SK-N-SH (cell line): ENCODE measurements at regions not wholly inside any gene's neighbourhood (a gene's known extent, or its start where the extent isn't known, plus 50 kb on each side); places are given as distances from the start of the nearest gene placed in this dataset.

ENCODE experiments used
- CTCF ChIA-PET: fragments of 300-600, 350-600 bp; formaldehyde crosslinking; extraction: SDS; loops from one replicate; lab custom pipeline; 2021; lab: Yijun Ruan, JAX
- POLR2A ChIA-PET: fragments of 350-600 bp; sonication (Branson Sonifier 250); formaldehyde crosslinking; extraction: SDS; loops from one replicate; lab custom pipeline; 2020; ENCODE audit warnings: antibody characterized with exemption, inconsistent platforms; lab: Yijun Ruan, JAX
- DNase-seq: peaks from one replicate; pipeline ENCODE4 v3.0.0; 2012
- H2AFZ ChIP-seq: fragments of 200-600 bp; sonication (generic); 2 replicates; pipeline ENCODE4 v1.8.1; 2016; ENCODE audit warnings: antibody characterized with exemption, mild to moderate bottlenecking, low read depth
- H3F3A ChIP-seq: fragments of 200-600 bp; sonication (generic); replicated peaks from 2 replicates; pipeline ENCODE3; 2016; ENCODE audit warnings: antibody characterized with exemption, mild to moderate bottlenecking; ENCODE audit not compliant: insufficient read depth
- H3K27ac ChIP-seq, 2 experiments: fragments of 200-500 bp in 1 of 2; fragments of 200-600 bp in 1 of 2; sonication (Bioruptor generic) in 1 of 2; sonication (generic), shearing (Covaris generic) in 1 of 2; 2 replicates each; pipeline versions ENCODE4 v1.5.1 to v1.6.1; 2014 to 2016; ENCODE audit warnings: low read depth in 2 of 2, inconsistent platforms in 1 of 2, low read length in 1 of 2, mild to moderate bottlenecking in 1 of 2, mixed read lengths in 1 of 2
- H3K27me3 ChIP-seq: fragments of 200-600 bp; sonication (generic), shearing (Covaris generic); 2 replicates; pipeline ENCODE4 v1.6.1; 2016; ENCODE audit warnings: mixed run types; ENCODE audit not compliant: insufficient read depth
- H3K36me3 ChIP-seq, 2 experiments: fragments of 200-500 bp in 1 of 2; fragments of 200-600 bp in 1 of 2; sonication (Bioruptor generic) in 1 of 2; sonication (generic) in 1 of 2; replicated peaks in 1 of 2; 2 replicates each; pipeline versions ENCODE3 to v1.5.1; 2014 to 2016; ENCODE audit warnings: low read length in 1 of 2, mild to moderate bottlenecking in 1 of 2; ENCODE audit not compliant: insufficient read depth in 2 of 2, control insufficient read depth in 1 of 2
- H3K4me1 ChIP-seq, 2 experiments: fragments of 200-500 bp in 1 of 2; fragments of 200-600 bp in 1 of 2; sonication (Bioruptor generic) in 1 of 2; sonication (generic), shearing (Covaris generic) in 1 of 2; 2 replicates each; pipeline versions ENCODE4 v1.5.1 to v1.6.1; 2014 to 2016; ENCODE audit warnings: low read depth in 1 of 2, low read length in 1 of 2, mixed run types in 1 of 2; ENCODE audit not compliant: insufficient read depth in 2 of 2, control insufficient read depth in 1 of 2
- H3K4me2 ChIP-seq: fragments of 200-600 bp; sonication (generic), shearing (Covaris generic); 2 replicates; pipeline ENCODE4 v1.6.1; 2017; ENCODE audit warnings: mixed run types
- H3K4me3 ChIP-seq, 2 experiments: fragments of 200-500 bp in 1 of 2; fragments of 200-600 bp in 1 of 2; sonication (Bioruptor generic) in 1 of 2; sonication (generic), shearing (Covaris generic) in 1 of 2; 2 replicates each; pipeline versions ENCODE4 v1.5.1 to v1.8.1; 2014 to 2016; ENCODE audit warnings: low read depth in 2 of 2, inconsistent platforms in 1 of 2, low read length in 1 of 2, mild to moderate bottlenecking in 1 of 2, mixed read lengths in 1 of 2, moderate library complexity in 1 of 2
- H3K79me2 ChIP-seq: fragments of 200-600 bp; sonication (generic); 2 replicates; pipeline ENCODE4 v1.8.1; 2017; ENCODE audit warnings: mild to moderate bottlenecking; ENCODE audit not compliant: insufficient read depth
- H3K9ac ChIP-seq: fragments of 200-600 bp; sonication (generic); 2 replicates; pipeline ENCODE4 v1.6.1; 2017; ENCODE audit warnings: mixed run types
- H3K9me2 ChIP-seq: fragments of 200-600 bp; sonication (generic); 2 replicates; pipeline ENCODE4 v1.6.1; 2017; ENCODE audit warnings: mixed run types
- H3K9me3 ChIP-seq: fragments of 200-600 bp; sonication (generic); 2 replicates; pipeline ENCODE4 v1.6.1; 2017; ENCODE audit warnings: mixed run types, mild to moderate bottlenecking, moderate library complexity
- H4K20me1 ChIP-seq: fragments of 200-600 bp; sonication (generic); 2 replicates; pipeline ENCODE4 v1.6.1; 2017; ENCODE audit warnings: mild to moderate bottlenecking, mixed run types; ENCODE audit not compliant: insufficient read depth
- MEF2A ChIP-seq: IDR thresholded peaks from 2 replicates; pipeline ENCODE4 v1.4.0; 2012; ENCODE audit warnings: low read depth, borderline replicate concordance
- NRF1 ChIP-seq: IDR thresholded peaks from 2 replicates; pipeline ENCODE4 v1.6.1; 2012; ENCODE audit warnings: low read depth, mild to moderate bottlenecking, low read length
- PBX3 ChIP-seq: IDR thresholded peaks from 2 replicates; pipeline ENCODE4; 2012
- RCOR1 ChIP-seq: fragments of 150-350 bp; IDR thresholded peaks from 2 replicates; pipeline ENCODE4 v1.6.1; 2017; ENCODE audit warnings: antibody characterized with exemption, low read length
- RXRA ChIP-seq: IDR thresholded peaks from 2 replicates; pipeline ENCODE4 v1.4.0; 2012; ENCODE audit warnings: low read depth, mild to moderate bottlenecking, borderline replicate concordance
- whole genome bisulfite sequencing: methylation state at CpG from one replicate; pipeline ENCODE4 v1.1.6; 2017; ENCODE audit warnings: low lambda C conversion rate; 5-methylcytosine and 5-hydroxymethylcytosine counted together
- TF ChIP-seq, protein P1 (sequence below): IDR thresholded peaks from 2 replicates; pipeline ENCODE4 v1.4.0; 2012; ENCODE audit warnings: low read depth, borderline replicate concordance
- TF ChIP-seq, protein P2 (sequence below): IDR thresholded peaks from 2 replicates; pipeline ENCODE4 v1.4.0; 2012; ENCODE audit warnings: low read depth, borderline replicate concordance
- TF ChIP-seq, protein P3 (sequence below): IDR thresholded peaks from 2 replicates; pipeline ENCODE4 v1.6.1; 2012; ENCODE audit warnings: mild to moderate bottlenecking, low read depth, low read length, moderate library complexity

DNA sequence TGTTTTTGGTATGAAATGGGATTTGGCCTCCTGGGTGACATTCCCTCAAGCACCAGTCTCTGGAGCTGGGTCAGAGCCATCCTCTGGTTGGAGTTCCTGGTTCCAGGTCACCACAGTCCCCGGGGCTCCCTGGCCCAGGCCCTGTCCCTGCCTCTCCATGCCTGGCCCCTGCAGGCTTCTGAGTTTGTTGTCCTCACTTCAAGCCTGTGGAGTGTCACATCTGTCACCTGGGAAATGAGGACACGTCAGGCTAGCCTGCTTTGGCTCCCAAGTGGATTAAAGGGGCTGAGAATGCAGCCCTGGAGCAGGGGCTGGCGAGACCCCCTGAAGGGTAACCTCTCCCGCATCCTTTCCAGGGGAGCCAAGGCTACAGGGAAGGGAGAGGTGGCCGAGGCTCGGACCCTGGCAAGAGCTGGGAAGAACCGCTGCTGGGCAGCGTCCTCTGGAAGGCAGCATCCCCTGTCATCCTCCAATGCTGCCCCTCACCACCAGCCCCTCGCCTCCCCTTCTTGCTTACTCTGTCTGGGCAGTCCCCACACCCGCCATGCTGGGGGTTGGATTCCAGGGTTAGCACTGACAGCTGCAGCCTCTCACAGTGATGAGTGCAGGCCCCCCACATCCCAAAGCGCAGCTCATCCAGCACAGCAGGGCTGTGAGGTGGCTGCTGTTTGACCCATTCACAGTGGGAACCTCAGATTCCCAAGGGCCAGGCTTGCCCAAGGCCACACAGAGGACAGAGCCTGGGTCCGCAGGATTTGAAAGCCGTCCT lies 75.5 kb upstream of the IQSEC1 start:
- POLR2A ChIA-PET: no interaction called here

More for the DNA sequence above, 75.5 kb upstream of the IQSEC1 start:
- no peak overlapping the region for H2AFZ ChIP-seq
- no peak for DNase-seq
- no peaks in the 10 kb centered on the region for H3K9me3 ChIP-seq
- CTCF ChIA-PET: no interaction called here
- H3K4me2 ChIP-seq: no peak overlapping the region
- H3K9me2 ChIP-seq: no peaks in the 10 kb centered on the region
- no peaks in the 10 kb centered on the region for H3F3A ChIP-seq
- H3K4me1 ChIP-seq: peaks cover 0 to 4% of the 10 kb centered on the region in 2 experiments; a peak in 1 of 4 replicates
- TF ChIP-seq, protein P1, sequence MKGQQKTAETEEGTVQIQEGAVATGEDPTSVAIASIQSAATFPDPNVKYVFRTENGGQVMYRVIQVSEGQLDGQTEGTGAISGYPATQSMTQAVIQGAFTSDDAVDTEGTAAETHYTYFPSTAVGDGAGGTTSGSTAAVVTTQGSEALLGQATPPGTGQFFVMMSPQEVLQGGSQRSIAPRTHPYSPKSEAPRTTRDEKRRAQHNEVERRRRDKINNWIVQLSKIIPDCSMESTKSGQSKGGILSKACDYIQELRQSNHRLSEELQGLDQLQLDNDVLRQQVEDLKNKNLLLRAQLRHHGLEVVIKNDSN: no peak
- TF ChIP-seq MEF2A (no peak), NRF1 (no peak), RXRA (no peak), PBX3 (no peak), RCOR1 (no peak)
- TF ChIP-seq, protein P2, sequence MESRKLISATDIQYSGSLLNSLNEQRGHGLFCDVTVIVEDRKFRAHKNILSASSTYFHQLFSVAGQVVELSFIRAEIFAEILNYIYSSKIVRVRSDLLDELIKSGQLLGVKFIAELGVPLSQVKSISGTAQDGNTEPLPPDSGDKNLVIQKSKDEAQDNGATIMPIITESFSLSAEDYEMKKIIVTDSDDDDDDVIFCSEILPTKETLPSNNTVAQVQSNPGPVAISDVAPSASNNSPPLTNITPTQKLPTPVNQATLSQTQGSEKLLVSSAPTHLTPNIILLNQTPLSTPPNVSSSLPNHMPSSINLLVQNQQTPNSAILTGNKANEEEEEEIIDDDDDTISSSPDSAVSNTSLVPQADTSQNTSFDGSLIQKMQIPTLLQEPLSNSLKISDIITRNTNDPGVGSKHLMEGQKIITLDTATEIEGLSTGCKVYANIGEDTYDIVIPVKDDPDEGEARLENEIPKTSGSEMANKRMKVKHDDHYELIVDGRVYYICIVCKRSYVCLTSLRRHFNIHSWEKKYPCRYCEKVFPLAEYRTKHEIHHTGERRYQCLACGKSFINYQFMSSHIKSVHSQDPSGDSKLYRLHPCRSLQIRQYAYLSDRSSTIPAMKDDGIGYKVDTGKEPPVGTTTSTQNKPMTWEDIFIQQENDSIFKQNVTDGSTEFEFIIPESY: no peak
- TF ChIP-seq, protein P3, sequence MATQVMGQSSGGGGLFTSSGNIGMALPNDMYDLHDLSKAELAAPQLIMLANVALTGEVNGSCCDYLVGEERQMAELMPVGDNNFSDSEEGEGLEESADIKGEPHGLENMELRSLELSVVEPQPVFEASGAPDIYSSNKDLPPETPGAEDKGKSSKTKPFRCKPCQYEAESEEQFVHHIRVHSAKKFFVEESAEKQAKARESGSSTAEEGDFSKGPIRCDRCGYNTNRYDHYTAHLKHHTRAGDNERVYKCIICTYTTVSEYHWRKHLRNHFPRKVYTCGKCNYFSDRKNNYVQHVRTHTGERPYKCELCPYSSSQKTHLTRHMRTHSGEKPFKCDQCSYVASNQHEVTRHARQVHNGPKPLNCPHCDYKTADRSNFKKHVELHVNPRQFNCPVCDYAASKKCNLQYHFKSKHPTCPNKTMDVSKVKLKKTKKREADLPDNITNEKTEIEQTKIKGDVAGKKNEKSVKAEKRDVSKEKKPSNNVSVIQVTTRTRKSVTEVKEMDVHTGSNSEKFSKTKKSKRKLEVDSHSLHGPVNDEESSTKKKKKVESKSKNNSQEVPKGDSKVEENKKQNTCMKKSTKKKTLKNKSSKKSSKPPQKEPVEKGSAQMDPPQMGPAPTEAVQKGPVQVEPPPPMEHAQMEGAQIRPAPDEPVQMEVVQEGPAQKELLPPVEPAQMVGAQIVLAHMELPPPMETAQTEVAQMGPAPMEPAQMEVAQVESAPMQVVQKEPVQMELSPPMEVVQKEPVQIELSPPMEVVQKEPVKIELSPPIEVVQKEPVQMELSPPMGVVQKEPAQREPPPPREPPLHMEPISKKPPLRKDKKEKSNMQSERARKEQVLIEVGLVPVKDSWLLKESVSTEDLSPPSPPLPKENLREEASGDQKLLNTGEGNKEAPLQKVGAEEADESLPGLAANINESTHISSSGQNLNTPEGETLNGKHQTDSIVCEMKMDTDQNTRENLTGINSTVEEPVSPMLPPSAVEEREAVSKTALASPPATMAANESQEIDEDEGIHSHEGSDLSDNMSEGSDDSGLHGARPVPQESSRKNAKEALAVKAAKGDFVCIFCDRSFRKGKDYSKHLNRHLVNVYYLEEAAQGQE: no peak
- no peaks in the 10 kb centered on the region for H3K79me2 ChIP-seq
- no peak overlapping the region for H3K9ac ChIP-seq
- H4K20me1 ChIP-seq: no peaks in the 10 kb centered on the region
- WGBS: 43% methylated on average over 7 of the region's 13 CpGs
- H3K36me3 ChIP-seq: no peaks in the 10 kb centered on the region
- no peak overlapping the region for H3K4me3 ChIP-seq
- no peak overlapping the region for H3K27ac ChIP-seq
- H3K27me3 ChIP-seq: no peaks in the 10 kb centered on the region
